Heart left ventricle (tissue), 13 donors: ENCODE measurements at regions not wholly inside any gene's neighbourhood (a gene's known extent, or its start where the extent isn't known, plus 50 kb on each side); places are given as distances from the start of the nearest gene placed in this dataset.

ENCODE experiments used
- CTCF ChIP-seq, 12 donors: fragments of 200-600 bp; sonication (generic) in 4 of 12; IDR thresholded peaks; one replicate each; pipeline versions ENCODE4 v1.5.0 to v1.8.0; 2018 to 2022; ENCODE audit warnings: antibody characterized with exemption in 12 of 12, mild to moderate bottlenecking in 5 of 12
- POLR2A ChIP-seq, 2 donors: fragments of 450-650 bp; IDR thresholded peaks; one replicate each; pipeline ENCODE4 v1.6.1; 2017; ENCODE audit warnings: antibody characterized with exemption in 2 of 2, mild to moderate bottlenecking in 2 of 2, moderate library complexity in 2 of 2
- donor health status: ischemic (EF 13 %, LVEDD 7.1; RV severe dilation, severe dysfunction).
- donor health status: DM: no; HTN: yes; CAD: no.
- donor health status: DM: no; HTN: no; CAD: no.
- donor health status: ischemic (EF 25% LVEDD 6.9; RV normal size, moderate dysfunction).
- donor health status: ischemic (EF 25% LVEDD 5.7; RV mildly dilated, moderate dysfunction).
- donor health status: ischemic (EF 35%, LVEDD 5.7; RV mildly dilated, moderate dysfunction).
- donor health status: nonischemic (EF 11% LVEDD 7.7; RV severe dilation, severe dysfunction).
- donor health status: DM: yes; HTN: yes; CAD: no.
- donor health status: PGD.
- donor health status: ischemic (EF 29% LVEDD 5.4; RV normal size, mild dysfunction).
- donor health status: nonischemic (EF 23%, LVEDD 6.1; RV moderate dilation, normal function).

DNA sequence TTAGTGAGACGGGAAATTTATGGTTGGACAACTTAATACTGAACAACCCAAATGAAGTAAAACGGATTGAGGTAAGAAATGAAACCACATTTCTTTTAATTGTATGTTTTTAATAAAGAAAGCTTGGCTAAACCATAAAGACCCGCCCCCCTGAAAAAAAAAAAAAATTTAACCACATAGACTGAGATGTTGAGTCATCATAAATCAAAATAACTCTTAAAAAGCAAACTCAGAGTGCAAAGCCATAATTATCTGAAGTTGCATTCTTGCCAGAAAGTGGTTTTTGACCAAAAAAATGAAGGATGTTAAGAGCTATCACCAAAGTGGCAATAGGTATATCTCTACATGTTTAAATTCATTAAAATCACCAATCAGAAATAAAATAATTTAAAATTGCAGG, 101.8 kb upstream of the COL21A1 start:
- no peak for TF ChIP-seq CTCF (IDR thresholded peaks at IDR 0.05)
- no peak for TF ChIP-seq POLR2A (IDR thresholded peaks at IDR 0.05)
